OCI-LY1 (cell line): ENCODE measurements at regions not wholly inside any gene's neighbourhood (a gene's known extent, or its start where the extent isn't known, plus 50 kb on each side); places are given as distances from the start of the nearest gene placed in this dataset.

Experiments
- CTCF ChIP-seq: fragments of 200-600 bp; sonication (generic), shearing (Covaris generic); IDR thresholded peaks from 2 replicates; pipeline ENCODE4 v1.5.1; 2017; ENCODE audit warnings: mild to moderate bottlenecking, antibody characterized with exemption, low read length, moderate library complexity, mixed read lengths
- EZH2 ChIP-seq: fragments of 200-600 bp; sonication (generic), shearing (Covaris generic); IDR thresholded peaks from 2 replicates; pipeline ENCODE4 v1.8.0; 2017; ENCODE audit warnings: borderline replicate concordance, mixed run types, mild to moderate bottlenecking, antibody characterized with exemption, low read length, moderate library complexity, mixed read lengths

- TF ChIP-seq CTCF = no peak
- TF ChIP-seq EZH2 = no peak
These were observed 363.8 kb upstream of the NAALADL2 start for GRCh38 chr3:174495311-174495710.
